Mucosa of descending colon (tissue), 3 donors: ENCODE measurements at regions not wholly inside any gene's neighbourhood (a gene's known extent, or its start where the extent isn't known, plus 50 kb on each side); places are given as distances from the start of the nearest gene placed in this dataset.
"Not testable (repeated sequence)": the region's sequence is repeated elsewhere in the genome, so short reads cannot be mapped to it uniquely, and the experiment has no call there.

ENCODE experiments used
- ATAC-seq: fragments of 200-7000 bp; cut with Tn5 transposase; one replicate; pipeline ENCODE4 v1.9.1; 2020; ENCODE audit warnings: mild to moderate bottlenecking, moderate library complexity
- DNase-seq, 3 donors: peaks; one replicate each; pipeline ENCODE4 v3.0.0-alpha.2; 2020
- H3K36me3 ChIP-seq: fragments of 200-600 bp; one replicate; pipeline ENCODE4 v1.8.0; 2021; ENCODE audit warnings: low read depth, mild to moderate bottlenecking
- H3K4me1 ChIP-seq: fragments of 200-600 bp; one replicate; pipeline ENCODE4 v1.8.0; 2021; ENCODE audit warnings: low read depth, mild to moderate bottlenecking
- H3K4me3 ChIP-seq: fragments of 200-600 bp; one replicate; pipeline ENCODE4 v1.8.0; 2021; ENCODE audit warnings: mild to moderate bottlenecking
- H3K9me3 ChIP-seq: fragments of 200-600 bp; one replicate; pipeline ENCODE4 v1.8.0; 2021; ENCODE audit warnings: mild to moderate bottlenecking
- intact Hi-C, 2 donors: fragments of 100-400 bp; cut with DNase I in 1 of 2; cut with micrococcal nuclease in 1 of 2; formaldehyde crosslinking; loops; one replicate each; pipeline versions ENCODE4 v1.11.0 to v1.11.1; 2022; cut with DNase I, micrococcal nuclease
- TF ChIP-seq, protein P1 (sequence below): fragments of 200-600 bp; IDR thresholded peaks from one replicate; pipeline ENCODE4 v1.8.0; 2022; ENCODE audit warnings: antibody characterized with exemption, mild to moderate bottlenecking
- donor health status: DM: no; HTN: no; CAD: no; lungs with moderate emphysema.
- donor health status: DM: no; HTN: no; CAD: no.
- donor health status: DM: no; HTN: yes; CAD: no.

DNA sequence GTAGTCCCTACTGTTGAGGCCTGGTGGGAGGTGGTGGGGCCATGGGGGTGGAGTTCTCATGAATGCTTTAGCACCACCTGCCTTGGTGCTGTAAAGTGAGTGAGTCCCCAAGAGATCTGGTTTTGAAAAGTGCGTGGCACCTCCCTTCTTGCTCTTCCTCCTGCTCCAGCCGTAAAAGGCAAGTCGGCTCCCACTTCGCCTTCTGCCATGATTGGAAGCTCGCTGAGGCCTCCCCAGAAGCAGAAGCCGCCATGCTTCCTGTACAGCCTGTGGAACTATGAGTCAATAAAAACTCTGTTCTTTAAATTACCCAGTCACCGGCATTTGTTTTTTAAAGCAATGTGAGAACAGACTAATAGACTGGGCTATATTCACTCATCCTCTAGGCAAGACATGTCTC lies 141.3 kb upstream of the ALKAL2 start:
- DNase-seq (no peak), ATAC-seq (no peak)
- H3K4me1 ChIP-seq = no peaks in the 10 kb centered on the region
- intact Hi-C loops = no loop called here
- no peak overlapping the region for H3K4me3 ChIP-seq
- TF ChIP-seq, protein P1, sequence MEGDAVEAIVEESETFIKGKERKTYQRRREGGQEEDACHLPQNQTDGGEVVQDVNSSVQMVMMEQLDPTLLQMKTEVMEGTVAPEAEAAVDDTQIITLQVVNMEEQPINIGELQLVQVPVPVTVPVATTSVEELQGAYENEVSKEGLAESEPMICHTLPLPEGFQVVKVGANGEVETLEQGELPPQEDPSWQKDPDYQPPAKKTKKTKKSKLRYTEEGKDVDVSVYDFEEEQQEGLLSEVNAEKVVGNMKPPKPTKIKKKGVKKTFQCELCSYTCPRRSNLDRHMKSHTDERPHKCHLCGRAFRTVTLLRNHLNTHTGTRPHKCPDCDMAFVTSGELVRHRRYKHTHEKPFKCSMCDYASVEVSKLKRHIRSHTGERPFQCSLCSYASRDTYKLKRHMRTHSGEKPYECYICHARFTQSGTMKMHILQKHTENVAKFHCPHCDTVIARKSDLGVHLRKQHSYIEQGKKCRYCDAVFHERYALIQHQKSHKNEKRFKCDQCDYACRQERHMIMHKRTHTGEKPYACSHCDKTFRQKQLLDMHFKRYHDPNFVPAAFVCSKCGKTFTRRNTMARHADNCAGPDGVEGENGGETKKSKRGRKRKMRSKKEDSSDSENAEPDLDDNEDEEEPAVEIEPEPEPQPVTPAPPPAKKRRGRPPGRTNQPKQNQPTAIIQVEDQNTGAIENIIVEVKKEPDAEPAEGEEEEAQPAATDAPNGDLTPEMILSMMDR = no peak
- no peaks in the 10 kb centered on the region for H3K9me3 ChIP-seq
- no peaks in the 10 kb centered on the region for H3K36me3 ChIP-seq

DNA sequence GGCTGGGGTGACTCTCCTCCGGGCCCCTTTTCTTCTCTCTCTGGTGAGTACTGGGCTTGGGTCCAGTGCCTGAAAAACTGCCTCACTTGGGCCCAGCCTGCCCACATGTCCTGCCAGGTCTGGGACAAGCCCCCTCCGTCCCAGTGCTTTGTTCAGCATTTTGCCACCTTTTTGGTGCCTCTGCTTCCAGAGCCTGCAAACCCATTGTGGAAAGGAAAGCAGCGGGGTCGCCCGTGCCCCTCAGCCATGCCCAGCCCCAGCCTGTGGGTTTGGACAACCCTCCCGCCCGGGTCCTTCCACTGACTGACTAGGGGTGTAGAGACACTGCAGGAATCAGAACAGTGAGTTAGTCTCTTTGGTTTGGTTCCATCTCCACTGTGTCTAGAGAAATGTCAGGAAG lies 140.7 kb upstream of the ALKAL2 start:
- Histone ChIP-seq H3K4me3 (no peak overlapping the region), H3K4me1 (no peaks in the 10 kb centered on the region), H3K9me3 (no peaks in the 10 kb centered on the region), H3K36me3 (no peaks in the 10 kb centered on the region)
- intact Hi-C loops = no loop called here
- no peak for DNase-seq
- TF ChIP-seq, protein P1 = no peak
- ATAC-seq = no peak

DNA sequence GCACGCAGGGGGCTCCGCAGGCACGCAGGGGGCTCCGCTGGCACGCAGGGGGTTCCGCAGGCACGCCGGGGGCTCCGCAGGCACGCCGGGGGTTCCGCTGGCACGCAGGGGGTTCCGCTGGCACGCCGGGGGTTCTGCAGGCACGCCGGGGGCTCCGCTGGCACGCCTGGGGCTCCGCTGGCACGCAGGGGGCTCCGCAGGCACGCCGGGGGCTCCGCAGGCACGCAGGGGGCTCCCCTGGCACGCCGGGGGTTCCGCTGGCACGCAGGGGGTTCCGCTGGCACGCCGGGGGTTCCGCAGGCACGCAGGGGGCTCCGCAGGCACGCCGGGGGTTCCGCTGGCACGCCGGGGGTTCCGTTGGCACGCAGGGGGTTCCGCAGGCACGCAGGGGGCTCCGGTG lies 138.8 kb upstream of the ALKAL2 start:
- H3K9me3 ChIP-seq, DNase-seq, ATAC-seq, H3K4me1 ChIP-seq, intact Hi-C loops, H3K4me3 ChIP-seq, H3K36me3 ChIP-seq: not testable (repeated sequence)

DNA sequence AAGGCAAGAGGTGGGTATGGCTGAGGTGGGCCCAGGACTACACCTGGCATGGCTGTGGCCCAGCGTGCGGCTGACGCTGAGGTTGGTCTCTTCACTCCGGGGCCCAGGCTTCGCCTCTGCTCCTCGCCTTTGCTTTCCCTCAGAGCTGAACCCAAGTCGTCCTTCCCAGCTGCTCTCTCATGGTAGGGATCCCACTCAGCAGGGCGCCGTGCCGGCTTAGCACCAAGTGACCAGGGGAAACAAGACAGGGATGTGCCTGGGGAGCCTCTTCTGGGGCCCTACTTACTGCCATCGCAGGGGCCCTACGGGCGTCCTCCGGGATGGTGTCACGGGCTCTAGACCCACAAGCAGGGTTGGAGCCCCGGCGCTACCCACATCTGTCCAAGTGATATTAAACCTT lies 138.1 kb upstream of the ALKAL2 start:
- H3K9me3 ChIP-seq = no peaks in the 10 kb centered on the region
- DNase-seq (no peak), ATAC-seq (no peak)
- H3K36me3 ChIP-seq = no peaks in the 10 kb centered on the region
- TF ChIP-seq, protein P1 = no peak
- H3K4me3 ChIP-seq = no peak overlapping the region
- H3K4me1 ChIP-seq = no peaks in the 10 kb centered on the region
- intact Hi-C loops = no loop called here

DNA sequence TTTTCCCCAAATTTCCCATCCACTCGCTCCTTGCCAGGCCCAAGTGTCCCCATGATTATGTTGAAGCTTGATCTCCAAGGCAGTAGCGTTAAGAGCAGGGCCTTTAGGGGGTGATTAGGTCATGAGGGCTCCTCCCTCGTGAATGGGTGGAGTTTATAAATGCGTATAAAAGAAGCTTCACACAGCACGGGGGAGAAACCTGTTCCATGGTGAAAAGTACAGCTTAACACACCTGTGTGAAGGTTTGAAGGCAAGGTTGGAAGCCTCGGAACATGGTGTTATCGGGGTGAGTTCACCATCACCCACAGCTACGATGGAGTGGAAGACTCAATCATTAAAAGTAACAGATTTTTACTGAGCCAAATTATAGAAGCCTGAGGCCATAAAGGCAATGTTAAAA lies 137.4 kb upstream of the ALKAL2 start:
- DNase-seq (no peak), ATAC-seq (no peak)
- no peak overlapping the region for H3K4me3 ChIP-seq
- no peaks in the 10 kb centered on the region for H3K36me3 ChIP-seq
- no peaks in the 10 kb centered on the region for H3K9me3 ChIP-seq
- TF ChIP-seq, protein P1 = no peak
- intact Hi-C loops = no loop called here
- H3K4me1 ChIP-seq = no peaks in the 10 kb centered on the region

DNA sequence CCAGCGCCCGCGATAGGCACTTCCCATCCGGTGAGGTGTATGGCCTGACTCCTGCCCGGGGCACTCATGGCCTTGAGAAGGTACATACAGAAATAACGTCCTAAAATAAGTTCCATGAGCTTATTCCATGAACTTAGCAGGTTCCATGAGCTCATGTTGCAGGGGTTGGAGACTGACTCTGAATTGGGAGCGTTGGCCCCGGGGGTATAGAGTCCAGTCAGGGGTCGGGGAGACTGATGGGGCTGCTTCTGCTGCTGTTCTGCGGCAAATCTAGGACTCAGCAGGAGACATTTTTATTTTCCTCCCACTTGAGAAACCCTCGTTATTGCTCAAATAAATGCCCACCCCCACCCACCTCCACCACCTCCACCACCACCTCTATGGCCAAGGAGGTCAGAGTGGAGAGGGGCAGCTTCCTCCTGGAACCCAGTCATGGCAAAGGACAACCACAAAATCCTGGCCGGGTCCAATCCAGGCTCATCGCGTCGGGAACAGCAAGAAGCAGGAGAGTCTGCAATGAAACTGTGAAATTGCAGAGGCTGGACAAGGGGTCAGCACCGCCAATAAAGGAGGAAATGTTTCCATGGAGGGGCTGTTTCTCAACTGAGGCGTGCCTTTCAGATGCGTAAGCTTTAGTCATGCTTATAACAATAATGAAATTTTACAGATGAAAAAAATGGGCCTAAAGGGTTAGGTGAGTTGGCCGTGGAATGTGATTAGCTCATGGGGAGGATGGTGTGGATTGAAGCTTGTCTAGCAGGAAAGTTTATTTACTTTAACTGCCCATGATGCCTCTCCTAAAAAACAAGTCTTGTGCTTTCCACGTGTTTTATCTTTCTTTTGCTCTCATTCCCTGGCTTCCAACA lies 136.6 kb upstream of the ALKAL2 start:
- TF ChIP-seq, protein P1 = no peak
- intact Hi-C loops = no loop called here
- Histone ChIP-seq H3K4me3 (no peak overlapping the region), H3K36me3 (no peaks in the 10 kb centered on the region), H3K4me1 (no peaks in the 10 kb centered on the region), H3K9me3 (no peaks in the 10 kb centered on the region)
- ATAC-seq = no peak
- no peak for DNase-seq
